Thymus (tissue), 11 donors: ENCODE measurements at regions not wholly inside any gene's neighbourhood (a gene's known extent, or its start where the extent isn't known, plus 50 kb on each side); places are given as distances from the start of the nearest gene placed in this dataset.

Experiments
- DNase-seq, 9 donors: peaks; one replicate each; pipeline ENCODE4 v3.0.0-alpha.2; 2013; ENCODE audit warnings: low spot score in 9 of 9, low read depth in 6 of 9, missing footprints in 1 of 9
- H3K27ac ChIP-seq, 2 donors: one replicate each; pipeline ENCODE4 v1.5.1; 2013; ENCODE audit warnings: control low read depth in 1 of 2, low read depth in 1 of 2, low read length in 1 of 2, mild to moderate bottlenecking in 1 of 2, moderate library complexity in 1 of 2
- H3K27me3 ChIP-seq, 2 donors: one replicate each; pipeline ENCODE4 v1.5.1; 2013; ENCODE audit warnings: low read length in 1 of 2; ENCODE audit not compliant: control insufficient read depth in 2 of 2, insufficient read depth in 1 of 2
- H3K36me3 ChIP-seq, 2 donors: one replicate each; pipeline ENCODE4 v1.5.1; 2013; ENCODE audit warnings: low read length in 1 of 2, mild to moderate bottlenecking in 1 of 2, moderate library complexity in 1 of 2; ENCODE audit not compliant: control insufficient read depth in 2 of 2, insufficient read depth in 2 of 2
- H3K4me1 ChIP-seq, 2 donors: one replicate each; pipeline ENCODE4 v1.5.1; 2013; ENCODE audit warnings: low read length in 2 of 2; ENCODE audit not compliant: control insufficient read depth in 2 of 2, insufficient read depth in 2 of 2
- H3K4me3 ChIP-seq, 2 donors: one replicate each; pipeline ENCODE4 v1.5.1; 2013; ENCODE audit warnings: low read length in 2 of 2, control low read depth in 1 of 2, mild to moderate bottlenecking in 1 of 2
- H3K9me3 ChIP-seq, 2 donors: one replicate each; pipeline ENCODE4 v1.5.1; 2013; ENCODE audit warnings: low read length in 1 of 2, mild to moderate bottlenecking in 1 of 2; ENCODE audit not compliant: control insufficient read depth in 2 of 2, insufficient read depth in 1 of 2
- WGBS: extraction: QIAGEN DNeasy Blood & Tissue Kit; methylation state at CpG from one replicate; pipeline ENCODE4 v1.1.7; 2013; 5-methylcytosine and 5-hydroxymethylcytosine counted together
- donor health status: healthy.

- H3K4me3 ChIP-seq: no peak overlapping the region
- H3K9me3 ChIP-seq: no peaks in the 10 kb centered on the region
- WGBS: 82% methylated on average over 3 of the region's 3 CpGs
- no peak for DNase-seq
- H3K27me3 ChIP-seq: no peaks in the 10 kb centered on the region
- H3K27ac ChIP-seq: no peak overlapping the region
- H3K36me3 ChIP-seq: no peaks in the 10 kb centered on the region
- H3K4me1 ChIP-seq: no peaks in the 10 kb centered on the region
These were observed 151.2 kb upstream of the KCNN2 start for GRCh38 chr5:114210662-114211061.

- H3K4me3 ChIP-seq: no peak overlapping the region
- H3K27me3 ChIP-seq: no peaks in the 10 kb centered on the region
- H3K36me3 ChIP-seq: no peaks in the 10 kb centered on the region
- 85% methylated on average over 1 of the region's 1 CpG for WGBS
- H3K9me3 ChIP-seq: peaks cover 0 to 8% of the 10 kb centered on the region in 2 donors
- DNase-seq: no peak
- H3K27ac ChIP-seq: no peak overlapping the region
- no peaks in the 10 kb centered on the region for H3K4me1 ChIP-seq
These were observed 140.1 kb upstream of the KCNN2 start for GRCh38 chr5:114221807-114222206.

GRCh38 chr5:114223866-114224265 lies 138.0 kb upstream of the KCNN2 start:
- Histone ChIP-seq H3K9me3 (peaks cover 0 to 8% of the 10 kb centered on the region in 2 donors), H3K36me3 (no peaks in the 10 kb centered on the region), H3K27ac (no peak overlapping the region), H3K4me3 (no peak overlapping the region), H3K4me1 (no peaks in the 10 kb centered on the region), H3K27me3 (no peaks in the 10 kb centered on the region)
- WGBS: 97% methylated on average over 1 of the region's 1 CpG
- no peak for DNase-seq

- H3K27ac ChIP-seq: no peak overlapping the region
- H3K9me3 ChIP-seq: no peaks in the 10 kb centered on the region
- no peaks in the 10 kb centered on the region for H3K4me1 ChIP-seq
- no peaks in the 10 kb centered on the region for H3K36me3 ChIP-seq
- 27% methylated on average over 5 of the region's 5 CpGs for WGBS
- no peak overlapping the region for H3K4me3 ChIP-seq
- no peaks in the 10 kb centered on the region for H3K27me3 ChIP-seq
- no peak for DNase-seq
These were observed 124.1 kb upstream of the KCNN2 start for GRCh38 chr5:114237766-114238165.

GRCh38 chr5:114238771-114239313 lies 123.0 kb upstream of the KCNN2 start:
- H3K27me3 ChIP-seq: no peaks in the 10 kb centered on the region

GRCh38 chr5:114243281-114243971 lies 118.4 kb upstream of the KCNN2 start:
- Histone ChIP-seq H3K4me1 (no peaks in the 10 kb centered on the region), H3K27me3 (no peaks in the 10 kb centered on the region), H3K4me3 (no peak overlapping the region), H3K27ac (no peak overlapping the region), H3K9me3 (no peaks in the 10 kb centered on the region), H3K36me3 (no peaks in the 10 kb centered on the region)
- 92% methylated on average over 8 of the region's 8 CpGs for WGBS
- DNase-seq: no peak

More at GRCh38 chr5:114238771-114239313, 123.0 kb upstream of the KCNN2 start:
- no peak overlapping the region for H3K27ac ChIP-seq
- H3K9me3 ChIP-seq: no peaks in the 10 kb centered on the region
- no peak for DNase-seq
- H3K36me3 ChIP-seq: no peaks in the 10 kb centered on the region
- H3K4me3 ChIP-seq: no peak overlapping the region
- no peaks in the 10 kb centered on the region for H3K4me1 ChIP-seq

- Histone ChIP-seq H3K36me3 (no peaks in the 10 kb centered on the region), H3K27me3 (no peaks in the 10 kb centered on the region), H3K27ac (no peak overlapping the region), H3K4me1 (no peaks in the 10 kb centered on the region), H3K4me3 (no peak overlapping the region), H3K9me3 (no peaks in the 10 kb centered on the region)
- 5% methylated on average over 1 of the region's 1 CpG for WGBS
- no peak for DNase-seq
These were observed 117.9 kb upstream of the KCNN2 start for GRCh38 chr5:114243972-114244317.

GRCh38 chr5:114249823-114250222 lies 112.0 kb upstream of the KCNN2 start:
- Histone ChIP-seq H3K36me3 (no peaks in the 10 kb centered on the region), H3K4me1 (no peaks in the 10 kb centered on the region), H3K9me3 (no peaks in the 10 kb centered on the region), H3K27ac (no peak overlapping the region), H3K4me3 (no peak overlapping the region), H3K27me3 (no peaks in the 10 kb centered on the region)
- no peak for DNase-seq
- 93% methylated on average over 2 of the region's 2 CpGs for WGBS

GRCh38 chr5:114250536-114250935 lies 111.3 kb upstream of the KCNN2 start:
- 89% methylated on average over 3 of the region's 3 CpGs for WGBS
- Histone ChIP-seq H3K36me3 (no peaks in the 10 kb centered on the region), H3K4me3 (no peak overlapping the region), H3K27me3 (no peaks in the 10 kb centered on the region), H3K9me3 (no peaks in the 10 kb centered on the region), H3K4me1 (no peaks in the 10 kb centered on the region), H3K27ac (no peak overlapping the region)
- no peak for DNase-seq
